Retinal pigment epithelial cell (primary cell): ENCODE measurements at regions not wholly inside any gene's neighbourhood (a gene's known extent, or its start where the extent isn't known, plus 50 kb on each side); places are given as distances from the start of the nearest gene placed in this dataset.

Experiments used
- DNase-seq: peaks from one replicate; pipeline ENCODE4 v3.0.0-alpha.2; 2010; ENCODE audit warnings: low read depth
- H3K4me3 ChIP-seq: 2 replicates; pipeline ENCODE4 v1.5.1; 2011; ENCODE audit warnings: mild to moderate bottlenecking, low read length, control low read depth, moderate library complexity
- TF ChIP-seq, protein P1 (sequence below): conservative IDR thresholded peaks from 2 replicates; pipeline ENCODE4 v1.5.1; 2011; ENCODE audit warnings: low read depth, low read length, control low read depth, inconsistent platforms

DNA sequence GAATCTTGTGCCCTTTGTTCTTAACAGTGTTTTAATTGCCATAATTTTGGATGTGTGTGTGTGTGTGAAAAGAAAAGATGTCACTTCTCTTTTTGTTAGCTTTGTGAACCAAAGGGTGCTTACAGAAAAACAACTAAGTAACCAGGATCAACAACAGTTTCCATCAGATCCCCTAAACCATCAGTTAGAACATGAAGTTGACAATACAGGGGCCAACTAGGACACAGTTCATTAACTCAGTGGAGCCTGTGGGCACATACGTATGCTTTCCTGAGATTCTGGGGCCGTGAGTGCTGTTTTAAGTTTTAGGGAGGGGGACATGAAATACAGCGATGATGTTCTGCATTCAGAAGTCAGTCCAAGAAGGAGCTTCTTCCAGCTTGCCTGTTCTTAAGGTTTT lies 133.6 kb downstream of the TLR5 start:
- no peak overlapping the region for H3K4me3 ChIP-seq
- TF ChIP-seq, protein P1, sequence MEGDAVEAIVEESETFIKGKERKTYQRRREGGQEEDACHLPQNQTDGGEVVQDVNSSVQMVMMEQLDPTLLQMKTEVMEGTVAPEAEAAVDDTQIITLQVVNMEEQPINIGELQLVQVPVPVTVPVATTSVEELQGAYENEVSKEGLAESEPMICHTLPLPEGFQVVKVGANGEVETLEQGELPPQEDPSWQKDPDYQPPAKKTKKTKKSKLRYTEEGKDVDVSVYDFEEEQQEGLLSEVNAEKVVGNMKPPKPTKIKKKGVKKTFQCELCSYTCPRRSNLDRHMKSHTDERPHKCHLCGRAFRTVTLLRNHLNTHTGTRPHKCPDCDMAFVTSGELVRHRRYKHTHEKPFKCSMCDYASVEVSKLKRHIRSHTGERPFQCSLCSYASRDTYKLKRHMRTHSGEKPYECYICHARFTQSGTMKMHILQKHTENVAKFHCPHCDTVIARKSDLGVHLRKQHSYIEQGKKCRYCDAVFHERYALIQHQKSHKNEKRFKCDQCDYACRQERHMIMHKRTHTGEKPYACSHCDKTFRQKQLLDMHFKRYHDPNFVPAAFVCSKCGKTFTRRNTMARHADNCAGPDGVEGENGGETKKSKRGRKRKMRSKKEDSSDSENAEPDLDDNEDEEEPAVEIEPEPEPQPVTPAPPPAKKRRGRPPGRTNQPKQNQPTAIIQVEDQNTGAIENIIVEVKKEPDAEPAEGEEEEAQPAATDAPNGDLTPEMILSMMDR = no peak
- no peak for DNase-seq

DNA sequence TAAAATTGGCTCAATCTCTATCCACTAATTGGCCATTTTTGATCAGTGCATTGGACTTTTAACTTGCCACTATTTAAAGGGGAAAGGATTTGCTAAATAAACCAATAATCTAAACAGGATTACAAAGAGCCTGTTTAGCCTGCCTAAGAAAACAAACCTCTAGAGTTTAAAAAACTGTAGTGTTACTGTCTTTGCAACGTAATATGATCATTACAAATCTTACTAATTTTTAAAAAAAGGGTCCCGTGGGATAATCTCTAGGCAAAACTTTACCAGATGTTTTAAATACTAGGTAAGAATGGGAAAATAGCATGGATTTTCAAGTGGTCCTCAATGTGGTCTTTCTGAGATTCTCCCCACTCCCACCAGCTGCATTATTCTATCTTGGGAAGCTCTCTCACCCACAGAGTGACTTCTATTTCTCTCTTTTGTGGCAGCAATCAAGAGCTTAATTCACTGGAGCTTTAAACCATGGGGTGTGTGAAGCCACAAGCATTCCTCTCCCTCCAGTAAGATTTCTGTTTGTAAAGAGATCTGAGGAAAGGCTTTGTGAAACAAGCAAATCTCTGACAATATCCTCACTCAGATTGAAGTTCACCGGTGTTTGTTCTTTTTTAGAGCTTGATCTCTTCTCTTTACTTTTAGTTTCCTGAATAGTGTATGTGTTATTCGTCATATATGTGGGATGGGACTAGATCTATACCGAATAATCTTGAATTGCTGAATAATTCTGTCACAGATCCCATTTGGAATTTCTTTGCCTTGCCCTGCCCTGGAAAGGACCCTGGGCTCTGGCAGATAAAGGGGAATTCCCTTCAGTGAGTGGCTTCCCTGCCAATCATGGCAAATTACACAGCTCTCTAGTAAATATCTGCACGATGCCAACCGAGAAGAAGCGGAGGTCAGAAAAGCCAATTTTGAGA lies 132.2 kb downstream of the TLR5 start:
- TF ChIP-seq, protein P1 = no peak
- no peak for DNase-seq
- H3K4me3 ChIP-seq = peak overlapping the region; percentile 11

DNA sequence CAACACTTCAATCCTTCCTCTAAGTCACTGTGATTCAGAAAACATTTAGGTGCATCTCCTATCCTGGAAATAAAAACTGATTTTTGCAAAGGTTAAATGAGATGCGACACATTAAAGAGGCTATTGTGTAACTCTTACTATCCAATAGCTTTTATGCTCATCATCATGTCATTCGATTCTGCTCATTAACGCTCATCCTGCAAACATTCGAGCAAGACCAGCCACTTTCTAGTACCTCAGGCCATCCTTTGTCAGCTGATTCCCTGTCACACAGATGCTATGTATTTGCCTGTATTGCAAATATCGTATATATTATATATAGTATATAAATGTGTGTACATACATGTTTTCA lies 131.6 kb downstream of the TLR5 start:
- no peak for DNase-seq
- TF ChIP-seq, protein P1 = no peak
- peak overlapping the region; percentile 11 for H3K4me3 ChIP-seq

DNA sequence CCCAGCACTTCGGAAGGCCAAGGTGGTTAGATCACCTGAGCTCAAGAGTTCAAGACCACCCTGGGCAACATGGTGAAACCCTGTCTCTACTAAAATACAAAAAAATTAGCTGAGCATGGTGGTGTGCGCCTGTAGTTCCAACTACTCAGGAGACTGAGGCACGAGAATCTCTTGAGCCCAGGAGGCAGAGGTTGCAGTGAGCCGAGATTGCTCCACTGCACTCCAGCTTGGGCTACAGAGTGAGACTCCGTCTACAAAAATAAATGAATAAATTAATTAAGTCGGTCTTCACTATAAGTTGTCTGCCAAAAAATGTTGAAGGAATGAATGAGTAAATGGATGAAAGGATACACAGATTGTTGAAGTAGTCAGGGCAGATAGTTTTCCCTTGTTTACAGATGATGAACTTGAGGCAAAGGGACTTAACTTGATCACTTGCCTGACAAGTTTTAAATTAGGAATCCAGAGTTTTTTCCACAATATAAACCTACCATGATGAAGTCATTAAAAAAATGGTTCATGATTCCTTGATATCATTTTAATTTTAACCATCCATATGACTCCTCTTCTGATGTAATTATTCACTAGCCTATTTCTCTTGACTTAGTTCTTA lies 130.8 kb downstream of the TLR5 start:
- TF ChIP-seq, protein P1 = no peak
- H3K4me3 ChIP-seq = no peak overlapping the region
- no peak for DNase-seq

DNA sequence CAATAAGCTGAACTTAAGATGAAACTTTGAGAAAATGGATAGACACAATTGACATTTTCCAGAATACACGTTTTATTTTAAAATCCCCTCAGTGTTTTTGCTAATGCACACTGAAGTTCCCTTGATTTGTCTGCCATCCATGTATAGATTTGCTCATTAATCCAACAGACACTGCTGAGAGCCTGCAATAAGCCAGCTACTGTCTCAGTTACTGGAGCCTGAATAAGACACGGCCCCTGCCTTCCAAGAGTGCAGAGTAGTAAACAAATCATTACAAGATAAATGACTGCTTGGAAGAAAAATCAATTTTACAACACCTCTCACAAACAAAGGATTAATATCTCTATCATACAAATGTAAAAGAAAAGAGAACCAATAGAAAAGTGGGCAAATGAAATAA lies 130.1 kb downstream of the TLR5 start:
- no peak for DNase-seq
- TF ChIP-seq, protein P1 = no peak
- no peak overlapping the region for H3K4me3 ChIP-seq

DNA sequence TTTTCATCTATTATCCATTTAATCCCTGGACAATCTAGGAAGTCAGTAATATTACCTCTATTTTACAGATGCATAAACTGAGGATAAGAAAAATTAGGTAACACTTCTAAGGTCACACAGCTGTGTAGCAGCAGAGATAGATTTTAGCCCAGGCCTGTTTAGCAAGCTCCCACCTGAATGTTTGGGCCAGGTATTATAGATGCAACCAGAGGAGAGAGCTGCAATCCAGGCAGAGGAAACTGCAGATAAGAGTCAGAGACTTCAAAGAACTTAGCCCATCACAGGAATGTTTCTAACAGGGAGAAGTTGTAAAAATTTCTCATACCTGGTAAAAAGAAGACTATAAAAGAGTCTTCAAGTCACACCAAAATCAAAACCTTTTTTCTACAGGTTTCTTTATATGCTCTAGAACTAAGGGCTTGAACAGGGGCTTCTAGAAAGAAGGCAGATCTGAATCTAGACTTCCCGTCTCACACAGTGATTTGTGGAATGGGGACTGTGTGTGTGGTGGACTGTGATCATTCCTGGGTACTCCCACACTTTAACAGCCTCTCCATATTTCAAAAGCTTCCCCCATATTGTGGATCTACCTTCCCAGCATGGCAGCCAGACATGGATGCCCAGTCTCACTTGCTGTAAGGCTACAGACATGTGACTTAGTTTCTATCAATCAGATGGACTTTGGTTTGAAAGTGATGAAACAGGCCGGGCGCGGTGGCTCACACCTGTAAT lies 128.7 kb downstream of the TLR5 start:
- TF ChIP-seq, protein P1 = no peak
- no peak for DNase-seq
- no peak overlapping the region for H3K4me3 ChIP-seq
